CD4-positive, alpha-beta T cell treated with Interferon alpha-2 for 1 hour (primary cell): ENCODE measurements at regions not wholly inside any gene's neighbourhood (a gene's known extent, or its start where the extent isn't known, plus 50 kb on each side); places are given as distances from the start of the nearest gene placed in this dataset.
"Not testable (repeated sequence)": the region's sequence is repeated elsewhere in the genome, so short reads cannot be mapped to it uniquely, and the experiment has no call there.

Source experiments
- DNase-seq, 2 donors: peaks; one replicate each; pipeline ENCODE4 v3.0.0-alpha.2; 2020 to 2022

GRCh38 chr11:134505125-134505524, 93.1 kb upstream of the B3GAT1 start:
- no peak for DNase-seq

GRCh38 chr11:134504146-134504905, 92.3 kb upstream of the B3GAT1 start:
- DNase-seq = no peak

DNA sequence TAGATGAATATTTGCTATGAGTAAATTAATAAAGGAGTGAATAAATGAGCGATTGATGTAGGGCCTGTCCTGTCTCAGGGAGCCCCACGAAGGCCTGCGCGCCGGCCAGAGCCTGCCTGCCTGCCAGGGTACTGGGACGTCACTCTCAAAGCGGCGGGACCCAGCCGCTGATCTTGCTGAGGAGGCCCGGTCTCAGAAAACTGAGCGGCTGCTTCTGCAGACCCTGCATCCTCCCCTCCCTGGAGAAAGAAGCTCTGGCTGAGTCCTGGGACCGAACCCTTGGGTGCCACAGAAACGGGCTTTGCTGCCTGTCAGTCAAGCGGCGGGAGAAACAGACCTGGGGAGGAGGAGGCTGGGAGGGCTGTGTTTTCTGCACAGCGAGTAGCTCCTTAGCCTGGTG, 91.6 kb upstream of the B3GAT1 start:
- DNase-seq = no peak

DNA sequence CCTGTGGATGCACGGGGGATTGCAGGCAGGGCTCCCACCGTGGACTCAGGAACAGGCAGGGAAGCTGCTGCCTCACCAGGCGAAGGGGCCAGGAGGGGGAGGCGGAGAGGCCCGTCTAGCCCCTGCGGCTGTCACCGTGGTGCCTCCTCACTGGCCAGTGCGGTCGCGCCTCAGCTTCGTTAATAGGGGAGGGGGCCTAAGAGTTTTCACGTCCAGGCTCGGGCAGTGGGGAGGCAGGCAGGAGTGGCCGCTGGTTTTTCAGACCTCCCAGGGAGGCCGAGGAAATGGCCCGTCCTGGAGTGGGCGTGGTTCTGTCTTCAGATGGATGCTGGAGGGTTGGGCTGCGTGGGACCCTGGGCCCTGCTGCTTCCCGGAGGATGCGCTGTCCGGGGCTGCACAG, 91.1 kb upstream of the B3GAT1 start:
- no peak for DNase-seq

DNA sequence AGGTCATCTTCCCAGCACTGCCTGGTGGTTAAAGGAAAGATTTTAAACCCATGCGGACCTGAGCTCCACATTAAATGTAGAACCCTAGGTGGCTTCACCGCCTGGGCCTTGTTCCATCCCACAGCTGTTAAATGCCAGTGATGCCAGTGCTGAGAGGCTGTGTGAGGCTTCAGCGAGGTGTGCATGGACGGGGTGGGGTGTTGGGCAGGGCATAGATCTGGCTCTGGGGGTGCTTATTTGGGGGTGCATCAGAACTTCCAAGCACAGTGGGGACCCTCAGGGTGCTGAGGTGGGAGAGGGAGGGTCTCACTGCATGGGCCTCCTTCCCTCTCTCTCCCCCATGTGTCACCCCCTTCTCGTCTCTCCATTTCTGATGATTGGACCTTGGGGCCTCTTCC, 90.1 kb upstream of the B3GAT1 start:
- no peak for DNase-seq

DNA sequence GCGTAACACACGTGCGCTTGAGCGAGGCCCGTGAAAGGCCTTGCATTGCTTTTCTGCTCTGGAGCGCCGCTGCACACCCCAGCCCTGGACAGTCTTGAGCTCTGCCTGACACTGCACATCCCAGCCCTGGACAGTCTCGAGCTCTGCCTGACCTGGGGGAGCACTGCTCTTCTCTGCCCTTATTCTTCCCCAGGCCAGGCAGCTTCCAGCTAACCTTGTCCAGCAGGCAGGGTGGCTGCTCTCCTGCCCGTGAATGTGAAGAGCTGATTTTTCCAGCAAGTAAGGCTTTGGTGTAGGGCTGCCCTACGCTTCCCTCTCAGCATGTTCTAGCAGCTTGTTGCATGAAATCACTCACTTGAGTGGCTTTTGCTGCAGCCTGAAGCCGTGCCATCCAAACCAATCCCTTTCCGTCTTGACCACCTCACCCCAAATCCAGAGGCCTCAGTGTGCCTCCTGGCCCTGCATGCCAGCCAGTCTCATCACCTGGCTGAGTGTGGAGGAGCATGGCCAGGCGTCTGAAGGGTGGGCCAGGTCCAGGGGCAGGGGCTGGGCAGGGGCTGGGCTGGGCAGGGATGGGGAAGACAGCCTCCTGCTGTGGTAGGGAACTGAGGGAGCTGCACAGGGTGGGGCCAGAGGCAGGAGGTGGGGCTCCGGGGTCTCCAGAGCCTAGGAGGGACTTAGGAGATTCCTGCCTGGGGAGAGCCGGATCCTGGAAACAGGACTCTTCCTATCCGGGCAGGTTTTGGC, 89.5 kb upstream of the B3GAT1 start:
- DNase-seq = no peak

GRCh38 chr11:134500621-134501020, 88.6 kb upstream of the B3GAT1 start:
- no peak for DNase-seq

GRCh38 chr11:134499990-134500389, 87.9 kb upstream of the B3GAT1 start:
- no peak for DNase-seq

DNA sequence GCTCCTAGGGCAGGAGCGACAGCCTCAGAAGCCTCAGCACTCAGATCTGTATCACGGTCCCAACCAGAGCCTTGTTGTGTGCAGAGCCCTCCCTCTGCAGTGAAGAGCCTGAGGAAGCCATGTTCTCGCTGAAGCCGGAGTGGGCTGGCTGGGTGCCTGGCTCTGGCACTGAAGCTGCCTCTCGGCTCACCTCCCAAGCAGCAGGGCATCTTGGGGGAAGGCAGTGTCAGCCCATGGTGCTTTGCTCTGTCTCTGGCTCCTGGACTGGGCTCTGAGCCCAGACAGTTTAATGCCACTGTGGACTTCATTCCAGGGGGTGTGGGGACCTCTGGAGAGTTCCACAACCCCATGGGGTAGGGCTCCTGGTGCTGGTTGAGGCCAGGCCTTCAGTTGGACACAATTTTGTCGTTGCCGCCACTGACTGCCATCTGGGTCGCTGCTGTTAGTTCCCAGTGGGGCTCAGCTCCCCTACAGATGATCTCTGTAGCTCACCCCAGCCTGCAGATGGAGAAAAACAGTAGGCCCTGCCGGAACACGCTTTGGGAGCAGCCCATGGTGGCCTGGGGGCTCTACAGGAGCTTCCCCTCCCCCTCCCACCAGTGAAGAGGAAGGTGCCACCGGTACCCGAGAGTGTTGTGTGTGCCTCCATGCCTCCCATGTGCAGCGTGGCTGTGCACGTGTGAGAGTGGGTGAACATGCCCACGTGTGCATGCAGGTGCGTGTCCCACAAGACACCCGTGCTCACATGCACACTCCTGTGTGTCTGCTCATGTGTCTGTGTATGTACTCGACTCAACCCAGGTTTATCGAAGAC, 86.5 kb upstream of the B3GAT1 start:
- DNase-seq = no peak

DNA sequence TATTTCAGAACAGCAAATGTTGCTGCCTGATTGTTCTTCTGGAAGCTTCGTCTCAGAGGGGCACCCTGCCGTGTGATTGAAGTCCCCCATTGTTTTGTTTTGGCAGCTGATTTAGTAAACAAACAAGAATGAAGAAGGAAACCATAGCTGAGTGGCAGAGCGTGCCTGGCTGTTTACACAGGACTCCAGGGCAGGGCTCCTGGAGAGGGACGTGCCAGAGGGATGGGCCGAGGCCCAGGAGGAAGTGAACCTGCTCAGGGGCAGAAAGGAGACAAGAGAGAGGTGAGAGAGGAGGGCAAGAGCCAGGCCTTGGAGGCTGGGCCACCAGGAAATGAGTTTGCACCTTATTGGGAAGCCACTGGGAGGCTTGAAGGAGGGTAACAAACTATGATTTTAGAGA, 85.5 kb upstream of the B3GAT1 start:
- no peak for DNase-seq

- not testable (repeated sequence) for DNase-seq
These were observed 84.0 kb upstream of the B3GAT1 start for GRCh38 chr11:134496058-134496457.

DNA sequence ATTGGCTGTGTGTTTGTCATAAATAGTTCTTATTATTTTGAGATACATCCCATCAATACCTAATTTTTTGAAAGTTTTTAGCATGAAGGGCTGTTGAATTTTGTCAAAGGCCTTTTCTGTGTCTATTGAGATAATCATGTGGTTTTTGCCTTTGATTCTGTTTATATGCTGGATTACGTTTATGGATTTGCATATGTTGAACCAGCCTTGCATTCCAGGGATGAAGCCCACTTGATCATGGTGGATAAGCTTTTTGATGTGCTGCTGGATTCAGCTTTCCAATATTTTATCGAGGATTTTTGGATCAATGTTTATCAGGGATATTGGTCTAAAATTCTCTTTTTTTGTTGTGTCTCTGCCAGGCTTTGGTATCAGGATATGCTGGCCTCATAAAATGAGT, 82.4 kb upstream of the B3GAT1 start:
- not testable (repeated sequence) for DNase-seq

DNA sequence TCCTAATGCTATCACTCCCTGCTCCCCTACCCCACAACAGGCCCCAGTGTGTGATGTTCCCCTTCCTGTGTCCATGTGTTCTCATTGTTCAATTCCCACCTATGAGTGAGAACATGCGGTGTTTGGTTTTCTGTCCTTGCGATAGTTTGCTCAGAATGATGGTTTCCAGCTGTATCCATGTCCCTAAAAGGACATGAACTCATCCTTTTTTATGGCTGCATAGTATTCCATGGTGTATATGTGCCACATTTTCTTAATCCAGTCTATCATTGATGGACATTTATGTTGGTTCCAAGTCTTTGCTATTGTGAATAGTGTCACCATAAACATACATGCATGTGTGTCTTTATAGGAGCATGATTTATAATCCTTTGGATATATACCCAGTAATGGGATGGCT, 80.4 kb upstream of the B3GAT1 start:
- DNase-seq = not testable (repeated sequence)

GRCh38 chr11:134489728-134490127, 77.7 kb upstream of the B3GAT1 start:
- DNase-seq = no peak

DNA sequence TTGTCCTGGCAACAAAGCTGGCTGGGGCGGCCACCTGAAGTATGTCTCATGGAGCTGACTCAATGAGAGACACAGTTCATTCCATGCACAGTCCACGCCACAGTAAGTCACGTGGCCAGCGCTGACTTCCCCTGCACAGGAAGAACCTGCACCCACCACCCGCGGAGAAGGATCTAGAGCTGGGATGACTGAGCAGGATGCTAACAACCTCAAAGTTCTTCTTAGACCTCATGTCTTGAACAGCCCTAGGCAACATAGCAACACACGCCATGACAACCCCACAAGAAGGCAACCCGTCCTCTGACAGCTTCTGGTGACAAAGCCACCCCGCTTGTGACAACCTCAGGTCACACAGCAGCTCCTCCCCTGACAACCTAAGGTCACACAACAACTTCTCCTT, 76.9 kb upstream of the B3GAT1 start:
- DNase-seq = no peak

- DNase-seq = no peak
These were observed 76.5 kb upstream of the B3GAT1 start for GRCh38 chr11:134488512-134488911.

- no peak for DNase-seq
These were observed 75.7 kb upstream of the B3GAT1 start for GRCh38 chr11:134487696-134488095.

DNA sequence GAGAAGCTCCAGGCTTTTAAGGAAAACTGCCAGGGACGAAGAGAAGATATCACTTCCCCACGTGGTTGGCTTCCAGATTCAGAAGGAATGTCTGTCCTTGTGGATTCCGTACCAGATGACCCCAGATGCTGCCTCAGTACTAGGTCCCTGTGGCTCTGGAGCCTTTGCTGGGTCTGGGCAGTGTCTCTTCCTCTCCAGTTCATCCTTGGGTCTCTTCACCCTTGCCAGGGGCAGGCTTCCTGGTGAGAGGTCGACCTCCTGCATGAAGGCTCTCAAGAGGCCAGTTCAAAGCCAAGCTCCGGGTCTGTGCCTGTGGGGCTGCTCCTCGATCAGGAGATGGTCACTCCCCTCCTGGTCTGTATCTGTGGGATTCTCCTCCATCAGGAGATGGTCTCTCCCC, 74.7 kb upstream of the B3GAT1 start:
- DNase-seq = no peak

DNA sequence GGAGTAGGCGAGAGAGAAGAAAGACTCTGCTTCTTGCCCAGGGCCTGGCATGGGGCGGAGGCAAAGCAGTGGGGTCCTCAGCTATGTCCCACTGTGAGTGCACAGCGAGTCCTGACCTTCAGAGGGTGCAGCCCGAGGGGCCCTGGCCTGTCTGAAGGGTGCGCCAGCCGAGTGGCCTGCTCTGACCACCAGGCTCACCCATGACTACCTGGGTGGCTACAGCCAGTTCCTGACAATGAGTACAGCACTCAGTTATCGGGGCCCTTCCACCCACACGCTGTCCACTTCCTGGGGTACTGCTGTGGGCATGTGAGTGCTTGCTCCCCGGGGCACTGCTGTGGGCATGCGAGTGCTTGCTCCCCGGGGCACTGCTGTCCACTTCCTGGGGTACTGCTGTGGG, 74.1 kb upstream of the B3GAT1 start:
- DNase-seq = no peak

DNA sequence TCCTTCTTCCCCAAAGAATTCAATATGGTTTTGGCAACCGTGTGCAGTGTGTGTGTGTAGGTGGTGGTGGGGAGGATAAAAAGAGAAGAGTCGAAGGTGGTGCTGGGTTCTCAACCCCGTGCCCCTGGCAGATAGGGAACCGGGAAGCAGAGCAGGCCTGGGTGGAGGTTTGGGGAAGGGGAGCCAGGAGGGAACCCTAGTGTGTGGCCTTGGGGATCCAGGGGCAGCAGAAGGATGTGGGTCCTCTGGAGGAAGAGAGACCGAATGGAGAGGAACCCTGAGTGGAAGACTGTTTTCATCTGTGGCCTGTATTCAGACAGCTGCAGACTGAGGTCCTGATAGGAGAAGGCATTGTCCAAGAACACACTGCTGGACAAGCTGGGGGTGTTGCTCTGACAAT, 73.3 kb upstream of the B3GAT1 start:
- no peak for DNase-seq

- no peak for DNase-seq
These were observed 71.8 kb upstream of the B3GAT1 start for GRCh38 chr11:134483857-134484256.

GRCh38 chr11:134483291-134483690, 71.2 kb upstream of the B3GAT1 start:
- DNase-seq = no peak

GRCh38 chr11:134482865-134483264, 70.8 kb upstream of the B3GAT1 start:
- DNase-seq = no peak
